ENCODE measurements at regions not wholly inside any gene's neighbourhood (a gene's known extent, or its start where the extent isn't known, plus 50 kb on each side); places are given as distances from the start of the nearest gene placed in this dataset.
A peak's percentile ranks its signal among the peaks of the same experiment; 100 is the strongest.

DNA sequence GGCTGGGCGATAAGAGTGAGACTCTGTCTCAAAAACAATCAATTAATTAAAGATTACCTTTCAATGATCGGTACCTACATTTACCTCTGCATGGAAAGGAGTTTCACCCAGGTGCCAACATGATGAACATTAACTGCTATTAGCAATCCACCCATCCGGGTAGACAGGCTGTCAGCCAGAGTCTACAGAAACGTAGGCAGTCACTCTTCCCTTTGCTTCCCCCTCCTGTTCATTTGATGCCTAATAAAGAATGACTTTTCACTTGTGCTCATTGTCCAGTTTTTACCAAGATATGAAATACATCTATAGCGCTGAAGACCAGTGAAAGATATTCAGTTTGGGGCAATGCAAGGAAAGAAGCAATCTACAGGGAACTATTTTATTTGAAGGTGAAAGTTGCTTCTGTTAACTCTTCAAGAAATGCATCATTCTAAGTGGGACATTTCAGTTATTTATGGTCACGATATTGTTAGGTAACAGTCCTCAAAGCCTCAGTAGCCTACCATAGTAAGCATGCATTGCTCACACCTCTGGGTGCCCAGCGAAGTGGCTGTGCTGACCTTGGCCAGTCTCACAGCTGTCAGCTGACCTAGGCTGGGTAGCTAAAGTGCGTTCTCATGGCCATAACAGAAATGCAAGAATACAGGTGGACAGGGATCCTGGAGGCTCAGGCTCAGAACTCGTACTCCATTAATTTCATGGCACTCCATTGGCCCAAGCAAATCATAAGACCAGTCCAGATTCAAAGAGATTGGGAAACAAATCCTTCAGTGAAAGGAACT is 87.2 kb upstream of the DMRT1 start:
- Histone ChIP-seq H3K27me3 (ENCODE audit: insufficient read depth) (no peaks in the 10 kb centered on the region), H3K9me2 (ENCODE audit: insufficient read depth) (no peaks in the 10 kb centered on the region), H2AFZ (no peak overlapping the region), H3F3A (replicated peaks; ENCODE audit: low read depth) (no peaks in the 10 kb centered on the region), H3K36me3 (ENCODE audit: insufficient read depth) (no peaks in the 10 kb centered on the region), H3K27ac (ENCODE audit: low read depth) (no peak overlapping the region), H3K4me1 (ENCODE audit: insufficient read depth) (peaks cover 6% of the 10 kb centered on the region), H4K20me1 (replicated peaks; ENCODE audit: insufficient read depth) (no peaks in the 10 kb centered on the region), H3K4me3 (no peak overlapping the region), H3K79me2 (replicated peaks; ENCODE audit: insufficient read depth) (no peaks in the 10 kb centered on the region), H3K4me2 (no peak overlapping the region)
- no peaks in the 10 kb centered on the region; the same call in 1 of the 3 replicates for H3K9me3 Mint-ChIP-seq
- peaks cover 16% of the 10 kb centered on the region for H3K4me1 Mint-ChIP-seq
- no peak overlapping the region for H3K4me3 Mint-ChIP-seq
- H3K27me3 Mint-ChIP-seq (ENCODE audit: insufficient read depth, low read depth, poor library complexity) = peaks cover 5% of the 10 kb centered on the region
- DNase-seq (ENCODE audit: low spot score) = no peak
- peaks cover 5% of the 10 kb centered on the region; the same call in 1 of the 3 replicates for H3K36me3 Mint-ChIP-seq (ENCODE audit: low read depth)
- ATAC-seq = no peak
- no peak overlapping the region for H3K27ac Mint-ChIP-seq
- TF ChIP-seq, protein P1, sequence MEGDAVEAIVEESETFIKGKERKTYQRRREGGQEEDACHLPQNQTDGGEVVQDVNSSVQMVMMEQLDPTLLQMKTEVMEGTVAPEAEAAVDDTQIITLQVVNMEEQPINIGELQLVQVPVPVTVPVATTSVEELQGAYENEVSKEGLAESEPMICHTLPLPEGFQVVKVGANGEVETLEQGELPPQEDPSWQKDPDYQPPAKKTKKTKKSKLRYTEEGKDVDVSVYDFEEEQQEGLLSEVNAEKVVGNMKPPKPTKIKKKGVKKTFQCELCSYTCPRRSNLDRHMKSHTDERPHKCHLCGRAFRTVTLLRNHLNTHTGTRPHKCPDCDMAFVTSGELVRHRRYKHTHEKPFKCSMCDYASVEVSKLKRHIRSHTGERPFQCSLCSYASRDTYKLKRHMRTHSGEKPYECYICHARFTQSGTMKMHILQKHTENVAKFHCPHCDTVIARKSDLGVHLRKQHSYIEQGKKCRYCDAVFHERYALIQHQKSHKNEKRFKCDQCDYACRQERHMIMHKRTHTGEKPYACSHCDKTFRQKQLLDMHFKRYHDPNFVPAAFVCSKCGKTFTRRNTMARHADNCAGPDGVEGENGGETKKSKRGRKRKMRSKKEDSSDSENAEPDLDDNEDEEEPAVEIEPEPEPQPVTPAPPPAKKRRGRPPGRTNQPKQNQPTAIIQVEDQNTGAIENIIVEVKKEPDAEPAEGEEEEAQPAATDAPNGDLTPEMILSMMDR (conservative IDR thresholded peaks at IDR 0.05; ENCODE audit: low read depth in 2 of 2) = 0 out of 4 replicates have a peak, but pooled peaks of 1 of the 2 experiments have one; percentile 5
- TF ChIP-seq ZNF331 (CRISPR knock-in tag; IDR thresholded peaks at IDR 0.05; ENCODE audit: low read depth) = no peak
- TF ChIP-seq JUNB (IDR thresholded peaks at IDR 0.05; ENCODE audit: unreplicated experiment) = no peak

DNA sequence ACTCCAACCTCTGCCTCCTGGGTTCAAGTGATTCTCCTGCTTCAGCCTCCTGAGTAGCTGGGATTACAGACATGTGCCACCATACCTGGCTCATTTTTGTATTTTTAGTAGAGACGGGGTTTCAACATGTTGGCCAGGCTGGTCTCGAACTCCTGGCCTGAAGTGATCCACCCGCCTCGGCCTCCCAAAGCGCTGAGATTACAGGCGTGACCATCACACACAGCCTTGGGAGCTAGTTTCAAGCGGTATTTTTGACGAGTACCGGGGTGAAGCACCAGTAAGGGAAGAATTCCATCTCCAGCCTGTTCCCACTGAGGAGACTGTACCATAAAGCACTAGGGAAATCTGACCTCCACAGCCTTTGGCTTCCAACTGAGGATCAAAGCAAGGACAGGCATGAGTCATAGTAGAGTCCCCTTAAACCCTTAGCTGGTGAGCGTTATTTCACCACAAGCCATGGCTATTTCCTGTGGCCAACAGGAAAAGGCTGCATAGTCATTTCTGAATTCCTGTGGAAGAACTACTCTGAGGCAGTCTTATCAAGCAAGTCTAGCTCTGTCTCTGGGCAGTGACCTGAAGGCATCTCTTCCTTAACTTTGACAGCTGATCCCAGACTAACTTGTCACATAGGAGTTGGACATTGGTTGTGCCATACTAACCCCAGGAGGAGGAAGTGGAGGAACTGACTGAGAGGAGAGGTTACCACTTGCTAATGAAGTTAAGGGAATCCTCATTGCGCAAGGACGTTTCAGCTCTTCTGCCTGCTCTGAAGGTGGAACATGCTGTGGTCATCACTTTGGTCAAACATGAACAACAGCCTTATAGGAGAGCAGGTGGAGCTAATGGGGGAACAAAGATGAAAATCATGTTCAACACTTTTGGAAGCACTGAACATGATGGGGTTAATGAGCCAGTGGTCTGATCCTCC is 85.8 kb upstream of the DMRT1 start:
- H3K4me1 ChIP-seq (ENCODE audit: insufficient read depth) = peaks cover 3% of the 10 kb centered on the region; the same call in 1 of the 2 replicates
- TF ChIP-seq CREB1 (CRISPR knock-in tag; IDR thresholded peaks at IDR 0.05; ENCODE audit: low read depth) = no peak
- no peak for TF ChIP-seq STAT1 (IDR thresholded peaks at IDR 0.05; ENCODE audit: unreplicated experiment)
- TF ChIP-seq JUNB (IDR thresholded peaks at IDR 0.05; ENCODE audit: unreplicated experiment) = no peak
- TF ChIP-seq ZNF114 (CRISPR knock-in tag; IDR thresholded peaks at IDR 0.05) = no peak
- TF ChIP-seq ZNF331 (CRISPR knock-in tag; IDR thresholded peaks at IDR 0.05; ENCODE audit: low read depth) = no peak
- TF ChIP-seq EZH2 (IDR thresholded peaks at IDR 0.05; ENCODE audit: low read depth, unreplicated experiment) = no peak
- no peak for TF ChIP-seq NANOG (IDR thresholded peaks at IDR 0.05; ENCODE audit: borderline replicate concordance)
- TF ChIP-seq EZH2phosphoT487 (IDR thresholded peaks at IDR 0.05; ENCODE audit: unreplicated experiment) = no peak
- TF ChIP-seq, protein P1 (conservative IDR thresholded peaks at IDR 0.05; ENCODE audit: low read depth in 2 of 2) = no peak
- TF ChIP-seq, protein P2, sequence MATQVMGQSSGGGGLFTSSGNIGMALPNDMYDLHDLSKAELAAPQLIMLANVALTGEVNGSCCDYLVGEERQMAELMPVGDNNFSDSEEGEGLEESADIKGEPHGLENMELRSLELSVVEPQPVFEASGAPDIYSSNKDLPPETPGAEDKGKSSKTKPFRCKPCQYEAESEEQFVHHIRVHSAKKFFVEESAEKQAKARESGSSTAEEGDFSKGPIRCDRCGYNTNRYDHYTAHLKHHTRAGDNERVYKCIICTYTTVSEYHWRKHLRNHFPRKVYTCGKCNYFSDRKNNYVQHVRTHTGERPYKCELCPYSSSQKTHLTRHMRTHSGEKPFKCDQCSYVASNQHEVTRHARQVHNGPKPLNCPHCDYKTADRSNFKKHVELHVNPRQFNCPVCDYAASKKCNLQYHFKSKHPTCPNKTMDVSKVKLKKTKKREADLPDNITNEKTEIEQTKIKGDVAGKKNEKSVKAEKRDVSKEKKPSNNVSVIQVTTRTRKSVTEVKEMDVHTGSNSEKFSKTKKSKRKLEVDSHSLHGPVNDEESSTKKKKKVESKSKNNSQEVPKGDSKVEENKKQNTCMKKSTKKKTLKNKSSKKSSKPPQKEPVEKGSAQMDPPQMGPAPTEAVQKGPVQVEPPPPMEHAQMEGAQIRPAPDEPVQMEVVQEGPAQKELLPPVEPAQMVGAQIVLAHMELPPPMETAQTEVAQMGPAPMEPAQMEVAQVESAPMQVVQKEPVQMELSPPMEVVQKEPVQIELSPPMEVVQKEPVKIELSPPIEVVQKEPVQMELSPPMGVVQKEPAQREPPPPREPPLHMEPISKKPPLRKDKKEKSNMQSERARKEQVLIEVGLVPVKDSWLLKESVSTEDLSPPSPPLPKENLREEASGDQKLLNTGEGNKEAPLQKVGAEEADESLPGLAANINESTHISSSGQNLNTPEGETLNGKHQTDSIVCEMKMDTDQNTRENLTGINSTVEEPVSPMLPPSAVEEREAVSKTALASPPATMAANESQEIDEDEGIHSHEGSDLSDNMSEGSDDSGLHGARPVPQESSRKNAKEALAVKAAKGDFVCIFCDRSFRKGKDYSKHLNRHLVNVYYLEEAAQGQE (IDR thresholded peaks at IDR 0.05; ENCODE audit: unreplicated experiment) = no peak
- TF ChIP-seq POLR2AphosphoS5 (IDR thresholded peaks at IDR 0.05; ENCODE audit: low read depth) = no peak

More for the DNA sequence above, 85.8 kb upstream of the DMRT1 start:
- H3K79me2 ChIP-seq (replicated peaks; ENCODE audit: insufficient read depth) = no peaks in the 10 kb centered on the region
- H3K27ac ChIP-seq (ENCODE audit: low read depth) = no peak overlapping the region
- H3K36me3 ChIP-seq (ENCODE audit: insufficient read depth) = no peaks in the 10 kb centered on the region
- H3K4me3 ChIP-seq = no peak overlapping the region
- peaks cover 3% of the 10 kb centered on the region for H3K27me3 Mint-ChIP-seq (ENCODE audit: insufficient read depth, low read depth, poor library complexity)
- H3K4me3 Mint-ChIP-seq = no peak overlapping the region
- no peaks in the 10 kb centered on the region; the same call in 1 of the 3 replicates for H3K9me3 Mint-ChIP-seq
- H4K20me1 ChIP-seq (replicated peaks; ENCODE audit: insufficient read depth) = no peaks in the 10 kb centered on the region
- DNase-seq (ENCODE audit: low spot score) = no peak
- no peaks in the 10 kb centered on the region for H3K27me3 ChIP-seq (ENCODE audit: insufficient read depth)
- H3K9me2 ChIP-seq (ENCODE audit: insufficient read depth) = no peaks in the 10 kb centered on the region
- no peak for ATAC-seq
- H3K27ac Mint-ChIP-seq = no peak overlapping the region
- peaks cover 13% of the 10 kb centered on the region for H3K4me1 Mint-ChIP-seq
- peaks cover 5% of the 10 kb centered on the region; the same call in 1 of the 3 replicates for H3K36me3 Mint-ChIP-seq (ENCODE audit: low read depth)
- H3F3A ChIP-seq (replicated peaks; ENCODE audit: low read depth) = no peaks in the 10 kb centered on the region
- H3K4me2 ChIP-seq = no peak overlapping the region
- no peak overlapping the region for H2AFZ ChIP-seq

Measured in GM23338 (cell line).